ENCODE measurements at regions not wholly inside any gene's neighbourhood (a gene's known extent, or its start where the extent isn't known, plus 50 kb on each side); places are given as distances from the start of the nearest gene placed in this dataset.

DNA sequence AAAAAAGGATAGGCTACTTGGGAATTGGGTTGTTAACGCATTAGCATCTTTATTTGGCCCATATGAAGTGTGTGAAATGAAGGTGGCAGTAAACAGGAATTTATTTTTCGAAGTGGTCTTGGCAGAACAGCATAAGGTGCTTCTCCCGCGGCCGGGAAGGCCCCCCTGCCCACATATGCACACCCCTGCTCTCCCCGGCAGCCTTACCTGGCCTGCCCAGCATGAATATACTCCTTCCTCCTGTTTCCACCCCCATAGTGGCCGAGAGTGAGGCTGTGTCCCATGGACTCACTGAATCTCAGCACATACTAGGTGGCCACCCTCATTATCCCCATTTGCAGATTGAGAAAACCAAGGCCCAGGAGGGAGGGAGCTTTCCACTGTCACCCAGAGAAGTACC lies 54.0 kb upstream of the OLFM1 start:
- TF ChIP-seq, protein P1, sequence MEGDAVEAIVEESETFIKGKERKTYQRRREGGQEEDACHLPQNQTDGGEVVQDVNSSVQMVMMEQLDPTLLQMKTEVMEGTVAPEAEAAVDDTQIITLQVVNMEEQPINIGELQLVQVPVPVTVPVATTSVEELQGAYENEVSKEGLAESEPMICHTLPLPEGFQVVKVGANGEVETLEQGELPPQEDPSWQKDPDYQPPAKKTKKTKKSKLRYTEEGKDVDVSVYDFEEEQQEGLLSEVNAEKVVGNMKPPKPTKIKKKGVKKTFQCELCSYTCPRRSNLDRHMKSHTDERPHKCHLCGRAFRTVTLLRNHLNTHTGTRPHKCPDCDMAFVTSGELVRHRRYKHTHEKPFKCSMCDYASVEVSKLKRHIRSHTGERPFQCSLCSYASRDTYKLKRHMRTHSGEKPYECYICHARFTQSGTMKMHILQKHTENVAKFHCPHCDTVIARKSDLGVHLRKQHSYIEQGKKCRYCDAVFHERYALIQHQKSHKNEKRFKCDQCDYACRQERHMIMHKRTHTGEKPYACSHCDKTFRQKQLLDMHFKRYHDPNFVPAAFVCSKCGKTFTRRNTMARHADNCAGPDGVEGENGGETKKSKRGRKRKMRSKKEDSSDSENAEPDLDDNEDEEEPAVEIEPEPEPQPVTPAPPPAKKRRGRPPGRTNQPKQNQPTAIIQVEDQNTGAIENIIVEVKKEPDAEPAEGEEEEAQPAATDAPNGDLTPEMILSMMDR (IDR thresholded peaks at IDR 0.05) = no peak
- TF ChIP-seq POLR2A (IDR thresholded peaks at IDR 0.05) = no peak
